ENCODE measurements at regions not wholly inside any gene's neighbourhood (a gene's known extent, or its start where the extent isn't known, plus 50 kb on each side); places are given as distances from the start of the nearest gene placed in this dataset.

GRCh38 chr13:30362869-30363268, 55.5 kb upstream of the KATNAL1 start:
- TF ChIP-seq TAF1 (IDR thresholded peaks at IDR 0.05; ENCODE audit: low read depth, low read length) (no peak), EZH2 (IDR thresholded peaks at IDR 0.05; ENCODE audit: low read depth, low read length, severe bottlenecking) (no peak), SRF (IDR thresholded peaks at IDR 0.05; ENCODE audit: low read depth, low read length) (no peak), SIN3A (conservative IDR thresholded peaks at IDR 0.05 in 1 of 2, IDR thresholded peaks at IDR 0.05 in 1 of 2; ENCODE audit: low read depth in 1 of 2, low read length in 2 of 2) (no peak), CTCF (IDR thresholded peaks at IDR 0.05; ENCODE audit: control extremely low read depth in 1 of 3, insufficient read depth in 1 of 3, low read depth in 1 of 3, low read length in 3 of 3) (no peak), EP300 (IDR thresholded peaks at IDR 0.05; ENCODE audit: borderline replicate concordance in 1 of 2, low read depth in 2 of 2, low read length in 2 of 2) (no peak), RFX5 (IDR thresholded peaks at IDR 0.05; ENCODE audit: borderline replicate concordance, low read depth, low read length) (no peak), POLR2AphosphoS5 (IDR thresholded peaks at IDR 0.05; ENCODE audit: low read depth, low read length) (no peak), SUZ12 (IDR thresholded peaks at IDR 0.05; ENCODE audit: low read length) (no peak), RXRA (IDR thresholded peaks at IDR 0.05; ENCODE audit: insufficient read depth, low read depth, low read length) (no peak), JUND (IDR thresholded peaks at IDR 0.05; ENCODE audit: low read length) (no peak), SAP30 (IDR thresholded peaks at IDR 0.05; ENCODE audit: insufficient read depth, insufficient replicate concordance, low read length) (no peak), CREB1 (IDR thresholded peaks at IDR 0.05) (no peak)

Data from H1 (cell line).